ENCODE measurements at regions not wholly inside any gene's neighbourhood (a gene's known extent, or its start where the extent isn't known, plus 50 kb on each side); places are given as distances from the start of the nearest gene placed in this dataset.

DNA sequence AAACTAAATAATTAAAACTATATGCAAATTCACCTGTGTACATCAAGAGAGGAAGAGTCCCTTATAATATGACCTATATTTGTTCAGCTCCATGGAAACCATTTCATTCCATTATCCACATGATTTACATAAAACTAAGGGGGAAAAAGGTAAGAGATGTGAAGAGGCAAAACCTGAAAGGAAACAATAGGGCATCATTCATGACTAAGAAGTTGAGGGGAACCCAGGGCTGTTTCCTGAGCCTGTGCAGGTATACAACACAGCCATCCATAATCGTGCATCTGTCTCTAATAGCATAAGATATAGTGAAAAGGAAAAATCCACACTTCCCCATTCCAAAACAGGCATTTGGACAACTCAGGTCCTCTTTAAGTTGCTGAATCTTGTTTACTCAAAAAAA is 151.3 kb downstream of the NR4A2 start:
- intact Hi-C loops (cut with DNase I) = no loop called here
- Histone ChIP-seq H3K27ac (no peak overlapping the region), H3K27me3 (no peaks in the 10 kb centered on the region), H3K9me3 (no peaks in the 10 kb centered on the region), H3K4me1 (no peaks in the 10 kb centered on the region), H3K4me3 (no peak overlapping the region), H3K36me3 (no peaks in the 10 kb centered on the region)
- DNase-seq = no peak
- ATAC-seq = no peak
- TF ChIP-seq, protein P1, sequence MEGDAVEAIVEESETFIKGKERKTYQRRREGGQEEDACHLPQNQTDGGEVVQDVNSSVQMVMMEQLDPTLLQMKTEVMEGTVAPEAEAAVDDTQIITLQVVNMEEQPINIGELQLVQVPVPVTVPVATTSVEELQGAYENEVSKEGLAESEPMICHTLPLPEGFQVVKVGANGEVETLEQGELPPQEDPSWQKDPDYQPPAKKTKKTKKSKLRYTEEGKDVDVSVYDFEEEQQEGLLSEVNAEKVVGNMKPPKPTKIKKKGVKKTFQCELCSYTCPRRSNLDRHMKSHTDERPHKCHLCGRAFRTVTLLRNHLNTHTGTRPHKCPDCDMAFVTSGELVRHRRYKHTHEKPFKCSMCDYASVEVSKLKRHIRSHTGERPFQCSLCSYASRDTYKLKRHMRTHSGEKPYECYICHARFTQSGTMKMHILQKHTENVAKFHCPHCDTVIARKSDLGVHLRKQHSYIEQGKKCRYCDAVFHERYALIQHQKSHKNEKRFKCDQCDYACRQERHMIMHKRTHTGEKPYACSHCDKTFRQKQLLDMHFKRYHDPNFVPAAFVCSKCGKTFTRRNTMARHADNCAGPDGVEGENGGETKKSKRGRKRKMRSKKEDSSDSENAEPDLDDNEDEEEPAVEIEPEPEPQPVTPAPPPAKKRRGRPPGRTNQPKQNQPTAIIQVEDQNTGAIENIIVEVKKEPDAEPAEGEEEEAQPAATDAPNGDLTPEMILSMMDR (IDR thresholded peaks at IDR 0.05) = no peak

DNA sequence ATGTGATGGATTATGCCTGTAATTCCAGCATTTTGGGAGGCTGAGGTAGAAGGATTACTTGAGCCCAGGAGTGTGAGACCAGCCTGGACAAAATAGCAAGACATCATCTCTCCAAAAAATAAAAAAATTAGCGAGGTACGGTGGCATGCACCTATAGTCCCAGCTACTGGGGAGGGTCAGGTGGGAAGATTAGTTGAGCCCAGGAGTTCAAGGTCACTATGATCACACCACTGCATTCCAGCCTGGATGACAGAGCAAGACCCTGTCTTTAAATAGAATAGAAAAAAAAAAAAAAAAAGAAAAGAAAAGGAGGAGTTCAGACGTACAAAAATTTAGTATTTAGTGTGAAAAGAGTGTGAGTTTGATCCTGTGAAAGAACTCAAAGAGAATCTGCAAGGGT is 154.9 kb downstream of the NR4A2 start:
- Histone ChIP-seq H3K36me3 (no peaks in the 10 kb centered on the region), H3K27me3 (no peaks in the 10 kb centered on the region), H3K27ac (no peak overlapping the region), H3K9me3 (no peaks in the 10 kb centered on the region), H3K4me1 (no peaks in the 10 kb centered on the region), H3K4me3 (no peak overlapping the region)
- no peak for ATAC-seq
- DNase-seq = no peak
- intact Hi-C loops (cut with DNase I) = no loop called here
- TF ChIP-seq, protein P1 (IDR thresholded peaks at IDR 0.05) = no peak

DNA sequence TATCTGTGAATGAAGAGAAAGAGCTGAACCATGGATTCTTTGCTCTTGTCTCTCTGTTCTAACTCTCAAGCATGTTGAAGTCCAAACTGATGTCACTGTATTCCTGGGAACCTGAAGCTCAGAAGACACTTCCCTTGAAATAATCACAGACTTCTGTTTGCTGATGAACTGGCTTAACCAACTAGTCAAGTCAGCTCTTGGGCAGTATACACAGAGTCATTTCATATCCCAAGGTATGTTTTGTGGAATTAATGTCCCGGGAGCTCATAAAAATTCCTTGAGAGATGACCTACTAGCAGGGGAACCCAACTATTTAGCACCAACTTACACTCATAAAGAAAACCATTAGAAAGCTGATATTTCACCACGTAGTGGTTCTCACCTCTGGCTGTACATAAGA is 156.6 kb downstream of the NR4A2 start:
- Histone ChIP-seq H3K9me3 (no peaks in the 10 kb centered on the region), H3K4me3 (no peak overlapping the region), H3K27me3 (no peaks in the 10 kb centered on the region), H3K4me1 (no peaks in the 10 kb centered on the region), H3K36me3 (no peaks in the 10 kb centered on the region), H3K27ac (no peak overlapping the region)
- DNase-seq (no peak), ATAC-seq (no peak)
- TF ChIP-seq, protein P1 (IDR thresholded peaks at IDR 0.05) = no peak
- intact Hi-C loops (cut with DNase I) = no loop called here

DNA sequence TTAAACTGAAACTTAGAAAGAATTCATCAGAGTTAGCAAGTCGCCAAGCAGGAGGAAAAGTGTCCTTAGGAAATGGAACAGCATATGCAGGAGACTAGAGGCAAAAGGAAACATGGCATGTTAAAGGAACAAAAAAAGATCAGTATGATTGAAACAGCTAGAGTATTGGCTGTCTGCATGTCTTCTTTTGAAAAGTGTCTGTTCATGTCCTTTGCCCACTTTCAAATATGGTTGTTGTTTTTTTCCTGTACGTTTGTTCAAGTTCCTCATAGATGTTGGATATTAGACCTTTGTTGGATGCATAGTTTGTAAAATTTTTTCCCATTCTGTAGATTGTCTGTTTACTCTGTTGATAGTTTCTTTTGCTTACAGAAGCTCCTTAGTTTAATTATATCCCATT is 161.6 kb downstream of the NR4A2 start:
- TF ChIP-seq, protein P1 (IDR thresholded peaks at IDR 0.05) = no peak
- H3K4me3 ChIP-seq = no peak overlapping the region
- intact Hi-C loops (cut with DNase I) = no loop called here

DNA sequence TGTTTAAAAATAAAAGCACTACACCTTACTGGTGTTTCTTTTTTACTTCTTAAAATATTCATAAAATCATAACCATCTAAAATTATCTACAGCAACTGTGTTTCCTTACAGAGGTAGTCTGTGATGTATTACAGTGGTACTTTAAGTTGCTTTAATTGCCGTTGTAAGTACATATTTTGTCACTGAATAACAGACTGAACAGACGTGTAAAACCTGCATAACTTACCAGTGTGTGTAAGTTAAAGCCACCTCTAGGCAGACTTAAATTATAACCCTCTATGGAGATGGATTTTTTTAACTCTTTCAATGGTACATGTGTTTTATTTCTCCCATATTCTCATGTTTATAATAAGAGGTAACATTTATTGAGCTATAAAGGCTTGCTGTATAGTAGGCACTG is 166.8 kb downstream of the NR4A2 start:
- Histone ChIP-seq H3K9me3 (no peaks in the 10 kb centered on the region), H3K4me1 (no peaks in the 10 kb centered on the region), H3K4me3 (no peak overlapping the region), H3K36me3 (no peaks in the 10 kb centered on the region), H3K27me3 (no peaks in the 10 kb centered on the region), H3K27ac (no peak overlapping the region)
- DNase-seq (no peak), ATAC-seq (no peak)
- TF ChIP-seq, protein P1 (IDR thresholded peaks at IDR 0.05) = no peak
- intact Hi-C loops (cut with DNase I) = no loop called here

More for the DNA sequence above, 161.6 kb downstream of the NR4A2 start:
- no peaks in the 10 kb centered on the region for H3K36me3 ChIP-seq
- H3K4me1 ChIP-seq = no peaks in the 10 kb centered on the region
- DNase-seq (no peak), ATAC-seq (no peak)
- no peaks in the 10 kb centered on the region for H3K9me3 ChIP-seq
- H3K27me3 ChIP-seq = no peaks in the 10 kb centered on the region
- no peak overlapping the region for H3K27ac ChIP-seq

DNA sequence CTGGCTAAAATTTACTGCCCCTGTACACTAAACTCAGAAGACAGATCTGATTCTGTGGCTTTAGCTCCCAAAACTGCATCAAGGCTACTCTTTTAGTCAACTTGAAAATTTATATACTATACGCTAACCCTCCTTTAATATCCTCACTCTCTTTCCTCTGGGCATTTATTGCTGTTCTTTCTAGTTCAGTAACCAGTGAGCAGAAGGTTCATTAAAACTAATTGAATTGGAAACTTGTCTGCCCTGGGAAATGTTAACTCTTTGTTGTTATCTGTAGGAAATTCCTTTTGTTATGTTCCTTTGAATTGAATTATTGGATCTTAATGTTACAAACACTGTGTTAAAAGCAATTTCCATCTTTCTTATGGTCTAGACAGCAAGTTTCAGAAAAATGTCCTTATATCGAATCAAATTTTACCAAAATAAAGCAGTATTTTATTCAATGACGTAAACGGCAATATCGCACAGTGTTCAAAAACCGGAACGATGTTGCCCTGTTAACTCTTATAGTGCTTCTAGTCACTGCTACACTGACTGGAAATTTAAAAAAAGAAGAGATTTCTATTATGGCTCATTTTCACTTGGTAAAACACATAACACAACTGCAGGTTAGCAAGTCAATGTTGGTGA is 168.3 kb downstream of the NR4A2 start:
- intact Hi-C loops (cut with DNase I) = no loop called here
- ATAC-seq = no peak
- no peak overlapping the region for H3K4me3 ChIP-seq
- no peaks in the 10 kb centered on the region for H3K9me3 ChIP-seq
- H3K36me3 ChIP-seq = no peaks in the 10 kb centered on the region
- no peaks in the 10 kb centered on the region for H3K27me3 ChIP-seq
- no peak overlapping the region for H3K27ac ChIP-seq
- TF ChIP-seq, protein P1 (IDR thresholded peaks at IDR 0.05) = no peak
- no peaks in the 10 kb centered on the region for H3K4me1 ChIP-seq
- DNase-seq = no peak

Data from upper lobe of right lung (tissue), 1 donor.